Suprapubic skin (tissue), 4 donors: ENCODE measurements at regions not wholly inside any gene's neighbourhood (a gene's known extent, or its start where the extent isn't known, plus 50 kb on each side); places are given as distances from the start of the nearest gene placed in this dataset.

Experiments used
- EP300 ChIP-seq: sonication (generic); formaldehyde crosslinking; IDR thresholded peaks from one replicate; pipeline ENCODE4 v1.6.1; 2017; ENCODE audit warnings: antibody characterized with exemption
- POLR2A ChIP-seq, 2 donors: fragments of 450-650 bp; IDR thresholded peaks; one replicate each; pipeline ENCODE4 v1.6.1; 2017; ENCODE audit warnings: antibody characterized with exemption in 2 of 2, mild to moderate bottlenecking in 2 of 2, moderate library complexity in 2 of 2
- POLR2AphosphoS5 ChIP-seq, 3 donors: sonication (generic); formaldehyde crosslinking; IDR thresholded peaks; one replicate each; pipeline ENCODE4 v1.6.1; 2017; ENCODE audit warnings: antibody characterized with exemption in 3 of 3
- TF ChIP-seq, protein P1 (sequence below), 2 donors: fragments of 200-600 bp in 1 of 2; fragments of 450-650 bp in 1 of 2; sonication (generic) in 1 of 2; IDR thresholded peaks; one replicate each; pipeline ENCODE4 v1.5.1; 2016 to 2019; ENCODE audit warnings: antibody characterized with exemption in 2 of 2, mild to moderate bottlenecking in 1 of 2, moderate library complexity in 1 of 2

GRCh38 chr16:52827456-52827855 is 225.2 kb downstream of the CHD9NB start:
- TF ChIP-seq, protein P1, sequence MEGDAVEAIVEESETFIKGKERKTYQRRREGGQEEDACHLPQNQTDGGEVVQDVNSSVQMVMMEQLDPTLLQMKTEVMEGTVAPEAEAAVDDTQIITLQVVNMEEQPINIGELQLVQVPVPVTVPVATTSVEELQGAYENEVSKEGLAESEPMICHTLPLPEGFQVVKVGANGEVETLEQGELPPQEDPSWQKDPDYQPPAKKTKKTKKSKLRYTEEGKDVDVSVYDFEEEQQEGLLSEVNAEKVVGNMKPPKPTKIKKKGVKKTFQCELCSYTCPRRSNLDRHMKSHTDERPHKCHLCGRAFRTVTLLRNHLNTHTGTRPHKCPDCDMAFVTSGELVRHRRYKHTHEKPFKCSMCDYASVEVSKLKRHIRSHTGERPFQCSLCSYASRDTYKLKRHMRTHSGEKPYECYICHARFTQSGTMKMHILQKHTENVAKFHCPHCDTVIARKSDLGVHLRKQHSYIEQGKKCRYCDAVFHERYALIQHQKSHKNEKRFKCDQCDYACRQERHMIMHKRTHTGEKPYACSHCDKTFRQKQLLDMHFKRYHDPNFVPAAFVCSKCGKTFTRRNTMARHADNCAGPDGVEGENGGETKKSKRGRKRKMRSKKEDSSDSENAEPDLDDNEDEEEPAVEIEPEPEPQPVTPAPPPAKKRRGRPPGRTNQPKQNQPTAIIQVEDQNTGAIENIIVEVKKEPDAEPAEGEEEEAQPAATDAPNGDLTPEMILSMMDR (IDR thresholded peaks at IDR 0.05), result no peak
- no peak for TF ChIP-seq POLR2A (IDR thresholded peaks at IDR 0.05)
- no peak for TF ChIP-seq POLR2AphosphoS5 (IDR thresholded peaks at IDR 0.05)
- TF ChIP-seq EP300, result no peak
